ENCODE measurements at regions not wholly inside any gene's neighbourhood (a gene's known extent, or its start where the extent isn't known, plus 50 kb on each side); places are given as distances from the start of the nearest gene placed in this dataset.

DNA sequence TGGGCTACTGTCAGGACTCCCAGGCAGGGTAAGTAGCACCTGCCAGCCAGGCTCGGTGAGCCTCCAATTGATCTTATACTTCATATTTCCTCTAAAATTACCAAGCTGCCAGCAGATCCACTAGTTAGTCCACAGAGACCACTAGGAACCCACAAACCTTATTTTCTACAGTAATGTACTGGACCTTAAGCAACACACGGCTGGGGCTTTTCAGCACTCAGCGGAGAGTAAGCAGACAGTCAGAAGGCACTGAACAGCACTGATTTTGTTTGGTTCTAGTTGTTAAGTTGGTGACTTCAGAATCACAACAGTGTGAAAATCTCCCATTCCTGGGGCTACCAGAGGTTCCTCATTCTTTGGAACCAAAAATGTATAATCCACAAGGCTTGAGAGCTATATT, 56.1 kb downstream of the MRPL57 start:
- no peak for TF ChIP-seq CTCF (IDR thresholded peaks at IDR 0.05; ENCODE audit: low read depth, low read length)
- TF ChIP-seq MAX (IDR thresholded peaks at IDR 0.05; ENCODE audit: low read depth, low read length): no peak

Data from NB4 (cell line).